SKM-1 (cell line): ENCODE measurements at regions not wholly inside any gene's neighbourhood (a gene's known extent, or its start where the extent isn't known, plus 50 kb on each side); places are given as distances from the start of the nearest gene placed in this dataset.
A peak's percentile ranks its signal among the peaks of the same experiment; 100 is the strongest.

Experiments
- DNase-seq: peaks from one replicate; lab custom pipeline; 2025; ENCODE audit not compliant: unreplicated experiment; lab: John Stamatoyannopoulos, UW

DNA sequence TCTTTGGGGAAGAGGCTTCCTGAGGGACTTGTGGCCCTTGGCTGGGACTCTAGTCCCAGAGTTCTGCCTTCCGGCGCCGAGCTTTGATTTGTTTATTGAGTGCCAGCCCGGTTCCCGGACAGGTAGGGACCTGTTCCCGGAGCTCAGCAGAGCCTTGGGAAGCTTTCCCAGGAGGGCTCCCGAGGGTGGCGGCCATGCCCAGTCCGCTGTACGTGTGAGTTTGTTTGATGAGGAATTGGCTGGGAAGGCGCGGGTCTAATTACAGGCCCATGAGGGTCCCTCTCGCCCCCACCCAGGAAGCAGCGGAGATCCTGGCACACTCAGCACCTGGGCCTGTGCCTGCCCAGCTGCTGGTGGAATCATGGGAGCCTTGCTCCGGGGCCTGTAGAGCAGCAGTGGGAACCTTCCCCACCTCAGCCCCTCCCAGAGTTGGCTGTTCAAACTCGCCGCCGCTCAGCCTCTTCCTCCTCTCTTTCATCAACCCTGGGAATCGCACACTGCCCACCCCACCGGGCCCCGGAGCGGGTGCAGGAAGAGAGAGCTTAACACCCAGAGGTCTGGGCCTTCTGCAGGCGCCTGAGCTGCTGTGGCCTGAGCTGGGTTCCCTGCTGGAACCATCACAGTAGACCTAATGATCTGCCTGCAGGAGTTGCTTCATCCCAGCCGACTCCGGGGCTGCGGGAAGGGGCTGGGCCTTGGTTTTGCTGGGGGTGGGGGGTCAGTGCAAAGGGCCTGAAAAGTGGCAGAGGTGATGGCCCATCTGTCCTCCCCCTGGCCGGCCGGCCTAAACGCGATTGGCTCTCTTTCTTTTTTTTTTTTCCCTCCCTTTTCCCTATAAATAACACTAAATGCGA, 313.7 kb downstream of the SEC14L1 start:
- no peak for DNase-seq

- DNase-seq = no peak
Observed at GRCh38 chr17:77455111-77455890, 314.5 kb downstream of the SEC14L1 start.

- DNase-seq = no peak
Observed at GRCh38 chr17:77455891-77456260, 315.1 kb downstream of the SEC14L1 start.

DNA sequence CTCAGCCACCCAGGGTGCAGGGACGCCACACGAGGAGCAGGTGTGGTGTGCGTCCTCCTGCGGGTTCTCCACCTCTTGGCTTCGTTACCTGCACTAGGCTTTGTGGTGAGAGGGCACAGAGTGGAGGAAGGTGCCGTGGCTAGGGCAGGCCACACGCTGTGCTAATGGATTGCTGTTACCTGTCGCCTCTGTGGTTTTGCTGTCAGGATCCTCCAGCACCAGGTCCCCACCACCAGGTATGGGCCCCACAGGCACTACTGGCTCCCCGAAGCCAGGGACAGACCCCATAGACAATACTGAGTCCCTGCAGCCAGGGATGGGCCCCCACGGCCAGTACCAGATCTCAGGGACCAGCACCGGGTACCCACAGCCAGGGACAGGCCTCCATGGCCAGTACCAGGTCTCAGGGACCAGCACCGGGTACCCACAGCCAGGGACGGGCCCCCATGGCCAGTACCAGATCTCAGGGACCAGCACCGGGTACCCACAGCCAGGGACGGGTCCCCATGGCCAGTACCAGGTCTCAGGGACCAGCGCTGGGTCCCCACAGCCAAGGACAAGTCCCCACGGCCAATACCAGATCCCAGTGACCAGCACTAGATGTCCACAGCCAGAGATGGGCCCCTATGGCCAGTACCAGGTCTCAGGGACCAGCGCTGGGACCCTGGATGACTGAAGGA, 315.6 kb downstream of the SEC14L1 start:
- no peak for DNase-seq

- no peak for DNase-seq
Observed at GRCh38 chr17:77456951-77457548, 316.3 kb downstream of the SEC14L1 start.

DNA sequence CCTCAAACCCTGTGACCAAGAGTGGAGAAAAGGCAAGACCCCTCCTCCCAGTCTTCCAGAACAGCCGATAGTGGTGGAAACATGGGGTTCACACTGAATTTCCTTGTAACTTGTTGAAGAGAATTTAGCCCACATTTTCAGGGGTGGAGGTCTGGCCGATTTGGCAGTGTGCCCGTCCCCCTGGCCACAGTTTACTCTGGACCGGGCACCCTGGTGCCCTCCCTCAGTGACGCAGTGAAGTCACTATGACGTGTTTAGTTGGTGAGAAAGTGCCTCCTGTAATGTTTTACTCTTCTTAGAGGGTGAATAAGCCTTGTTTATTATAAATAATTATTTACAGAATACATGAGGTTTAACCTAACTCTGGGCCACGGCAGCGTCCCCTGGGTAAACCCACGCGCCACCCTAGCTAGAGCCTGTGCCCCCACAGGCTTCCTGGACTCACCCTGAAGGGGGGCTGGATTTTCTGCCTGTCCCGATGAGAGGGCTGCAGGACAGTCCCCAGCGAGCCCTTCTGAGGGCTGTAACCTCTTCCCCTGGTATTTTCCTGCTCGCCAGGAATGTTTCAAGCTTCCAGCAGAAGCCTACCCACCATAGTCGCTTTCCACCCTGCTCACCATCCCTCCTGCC, 316.9 kb downstream of the SEC14L1 start:
- no peak for DNase-seq

GRCh38 chr17:77458202-77459017, 317.6 kb downstream of the SEC14L1 start:
- no peak for DNase-seq

- DNase-seq = no peak
Observed at GRCh38 chr17:77459018-77459755, 318.4 kb downstream of the SEC14L1 start.

GRCh38 chr17:77460514-77461046, 319.8 kb downstream of the SEC14L1 start:
- peak; percentile 55 for DNase-seq

GRCh38 chr17:77461277-77462057, 320.7 kb downstream of the SEC14L1 start:
- no peak for DNase-seq

DNA sequence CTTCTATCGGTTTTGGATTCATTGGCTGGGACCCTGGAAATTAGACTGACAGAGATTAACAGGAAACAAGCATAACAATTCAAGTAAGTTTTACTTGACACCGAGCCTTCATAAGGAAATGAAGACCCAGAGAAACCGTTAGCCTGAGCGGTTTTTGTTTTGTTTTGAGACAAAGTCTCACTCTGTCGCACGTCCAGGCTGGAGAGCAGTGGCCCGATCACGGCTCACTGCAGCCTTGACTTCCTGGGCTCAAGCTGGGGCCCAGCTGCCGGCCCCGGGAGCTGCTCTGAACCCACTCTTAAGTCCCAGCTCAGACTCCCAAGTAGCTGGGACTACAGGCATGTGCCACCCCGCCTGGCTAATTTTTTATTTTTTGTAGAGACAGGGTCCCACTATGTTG, 321.3 kb downstream of the SEC14L1 start:
- DNase-seq = no peak

DNA sequence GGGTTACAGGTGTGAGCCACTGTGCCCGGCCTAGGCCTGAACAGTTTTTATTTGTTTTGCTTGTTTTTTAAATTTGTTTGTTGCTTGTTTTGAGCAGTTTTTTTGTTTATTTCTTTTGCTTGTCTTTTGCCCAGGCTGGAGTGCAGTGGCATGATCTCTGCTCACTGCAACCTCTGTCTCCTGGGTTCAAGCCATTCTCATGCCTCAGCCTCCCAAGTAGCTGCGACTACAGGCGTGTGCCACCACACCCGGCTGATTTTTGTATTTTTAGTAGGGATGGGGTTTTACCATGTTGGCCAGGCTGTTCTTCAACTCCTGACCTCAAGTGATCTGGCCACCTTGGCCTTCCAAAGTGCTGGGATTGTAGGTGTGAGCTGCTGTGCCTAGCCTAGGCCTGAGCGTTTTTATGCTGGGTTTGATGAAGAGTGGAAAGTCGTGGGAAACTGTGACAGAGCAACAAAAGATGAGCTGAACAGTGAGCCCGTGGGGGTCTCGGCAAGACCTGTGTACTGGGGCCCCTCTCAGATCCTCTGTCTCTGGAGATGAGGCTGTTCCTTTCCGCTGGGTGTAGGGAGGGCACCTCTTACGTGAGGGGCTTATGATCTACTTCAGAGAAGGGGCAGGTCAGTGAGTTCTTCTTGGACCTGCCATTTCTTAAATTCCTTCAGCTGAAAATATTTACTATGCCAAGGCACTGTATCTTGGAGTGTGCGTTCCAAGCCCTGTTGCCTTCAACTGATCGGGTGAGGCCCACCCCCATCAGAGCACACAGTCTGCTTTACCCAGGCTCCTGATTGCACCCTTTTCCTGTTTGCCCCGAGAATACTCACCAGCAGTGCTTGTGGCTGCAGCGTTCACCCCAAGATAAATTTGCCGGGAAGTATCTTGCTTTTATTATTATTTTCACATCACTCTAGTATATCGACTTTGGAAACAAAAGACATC, 322.1 kb downstream of the SEC14L1 start:
- DNase-seq = no peak

DNA sequence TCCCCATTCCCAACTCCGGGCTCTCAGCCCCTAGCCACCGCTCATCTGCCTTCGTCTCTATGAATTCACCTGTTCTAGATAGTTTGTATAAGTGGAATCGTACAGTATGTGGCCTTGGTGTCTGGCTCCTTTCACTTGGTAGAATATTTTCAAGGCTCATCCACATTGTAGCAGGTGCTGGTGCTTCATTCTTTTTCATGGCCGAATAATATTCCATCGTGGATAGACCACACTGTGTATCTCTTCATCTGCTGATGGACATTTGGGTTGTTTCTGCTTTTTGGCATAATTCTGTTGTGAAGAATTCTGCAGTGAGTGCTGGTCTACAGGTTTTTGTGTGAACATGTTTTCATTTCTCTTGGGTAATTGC, 324.2 kb downstream of the SEC14L1 start:
- DNase-seq = no peak

DNA sequence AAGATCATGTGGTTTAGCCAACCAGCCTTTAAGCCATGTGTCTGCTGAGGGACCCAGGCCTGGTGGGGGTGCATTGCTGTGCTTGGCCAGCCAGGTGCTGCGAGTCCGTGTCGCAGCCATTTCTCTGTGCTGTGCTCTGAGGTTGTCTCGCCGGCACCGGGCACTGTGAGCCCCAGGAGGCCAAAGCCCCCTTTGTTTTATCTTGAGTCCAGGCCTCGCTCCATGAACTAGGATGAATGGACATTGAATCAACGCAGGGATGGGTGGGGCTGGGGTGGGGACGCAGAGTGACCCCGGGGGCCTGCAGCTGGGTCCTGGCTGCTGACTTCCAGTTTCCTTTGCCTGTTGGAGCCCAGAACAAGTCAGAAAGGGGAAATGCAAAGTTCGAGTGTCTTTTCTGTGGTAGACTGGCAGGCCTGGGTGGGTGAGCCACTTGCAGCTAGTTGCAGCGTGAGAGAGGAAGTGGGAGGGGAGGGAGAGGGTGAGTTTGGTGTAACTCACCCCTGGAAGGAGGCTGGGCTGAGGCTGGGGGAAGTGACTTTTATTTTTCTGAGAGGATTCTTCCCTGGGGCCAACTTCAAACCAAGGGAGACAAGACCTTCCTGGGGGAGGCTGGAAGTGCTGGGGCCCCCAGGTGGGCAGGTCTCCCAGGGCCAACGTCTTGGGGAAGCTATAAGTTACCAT, 324.7 kb downstream of the SEC14L1 start:
- DNase-seq = peak; percentile 89

DNA sequence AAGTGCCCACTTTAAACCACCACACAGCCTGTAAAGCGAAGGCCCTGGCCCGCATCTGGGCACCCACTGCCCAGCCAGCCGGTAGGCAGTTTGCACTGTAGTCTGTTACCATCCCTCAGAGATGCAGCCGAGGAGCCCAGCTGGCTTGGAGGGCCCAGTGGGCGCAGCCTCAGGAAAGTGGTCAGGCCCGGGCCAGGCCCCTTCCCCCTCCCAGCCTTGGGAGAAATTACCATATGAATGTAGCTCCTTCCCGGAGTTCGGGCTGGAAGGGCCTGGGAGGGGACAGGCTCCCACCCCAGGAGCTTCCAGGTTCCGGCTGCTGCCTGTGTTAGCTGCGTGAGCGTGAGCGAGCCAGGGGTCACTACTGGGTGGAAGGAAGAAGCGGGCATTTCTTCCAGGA, 325.4 kb downstream of the SEC14L1 start:
- no peak for DNase-seq

DNA sequence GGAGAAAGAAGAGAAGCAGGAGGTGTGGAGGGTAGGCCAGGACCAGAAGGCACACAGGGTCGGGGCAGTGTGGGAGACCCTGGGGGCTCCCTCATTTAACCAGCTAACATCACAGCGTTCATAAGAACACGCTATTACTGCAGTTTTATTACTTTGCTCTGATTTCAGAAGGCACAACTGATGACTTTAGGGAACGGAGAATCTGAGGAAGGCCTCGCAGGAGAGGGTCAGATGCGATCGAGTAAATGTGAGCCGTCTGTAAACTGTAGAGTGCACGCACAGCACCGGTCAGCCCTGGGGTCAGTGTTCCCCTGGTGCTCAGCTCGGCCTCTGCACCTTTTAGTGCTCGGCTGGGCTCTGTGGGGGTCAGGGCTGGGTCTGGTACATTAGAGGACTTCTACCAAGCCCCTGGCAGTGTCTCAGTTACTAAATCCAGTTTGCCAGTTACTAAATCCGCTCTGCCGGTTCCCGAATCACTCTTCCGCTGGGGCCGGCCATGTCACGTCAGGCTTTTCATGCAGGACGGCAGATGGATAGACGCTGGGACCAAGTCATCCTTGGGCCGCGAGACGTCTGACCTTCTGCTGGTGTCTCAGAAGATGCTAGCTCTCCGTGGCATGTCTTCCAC, 325.9 kb downstream of the SEC14L1 start:
- no peak for DNase-seq
